ENCODE measurements at regions not wholly inside any gene's neighbourhood (a gene's known extent, or its start where the extent isn't known, plus 50 kb on each side); places are given as distances from the start of the nearest gene placed in this dataset.

DNA sequence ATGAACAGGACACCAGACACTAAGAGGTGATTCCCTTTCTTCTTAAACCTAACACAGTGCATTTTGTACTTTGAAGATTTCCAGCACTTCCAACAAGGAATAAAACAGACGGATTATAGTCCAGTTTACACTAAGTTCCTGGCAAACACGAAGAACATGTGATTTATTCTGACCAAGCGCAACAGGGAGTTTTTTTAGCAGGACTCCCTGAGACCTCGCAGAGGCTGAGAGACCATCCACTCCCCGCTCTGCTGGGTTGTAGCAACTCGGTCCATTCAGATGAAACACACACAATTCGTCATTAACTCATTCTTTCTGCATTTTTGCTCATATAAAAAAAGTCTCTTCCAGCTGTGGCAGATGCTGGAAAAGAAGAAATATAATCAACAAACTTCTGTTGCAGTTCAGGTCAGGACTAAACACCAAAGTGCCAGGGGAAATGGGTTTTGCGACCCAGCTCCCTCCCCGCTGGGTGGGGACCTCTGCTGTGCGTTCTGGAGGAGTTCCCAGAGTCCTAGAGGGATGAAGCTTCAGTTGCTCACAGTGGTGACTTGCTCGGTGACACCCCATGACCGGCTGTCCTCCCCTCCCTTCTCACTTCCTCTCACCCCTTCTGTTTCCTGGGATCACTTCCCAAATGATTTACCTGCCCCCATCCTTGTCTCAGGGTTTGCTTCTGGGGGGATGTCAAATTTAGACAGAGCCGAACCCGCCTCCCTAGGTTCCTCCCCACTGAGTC is 52.5 kb downstream of the KCNF1 start:
- peaks cover 4% of the 10 kb centered on the region for H3K27me3 Mint-ChIP-seq (ENCODE audit: insufficient read depth, low read depth)
- no peak overlapping the region for H3K27ac ChIP-seq
- no peaks in the 10 kb centered on the region for H3K27me3 ChIP-seq
- no peaks in the 10 kb centered on the region for H3K36me3 ChIP-seq
- no peaks in the 10 kb centered on the region for H3K36me3 Mint-ChIP-seq
- no peak overlapping the region for H3K9ac ChIP-seq
- H3F3A ChIP-seq (ENCODE audit: low read depth), result no peaks in the 10 kb centered on the region
- no peak overlapping the region for H2AFZ ChIP-seq (replicated peaks)
- peaks cover 6% of the 10 kb centered on the region for H3K4me1 ChIP-seq
- TF ChIP-seq EZH2phosphoT487 (IDR thresholded peaks at IDR 0.05), result no peak
- H3K79me2 ChIP-seq (ENCODE audit: low read depth), result no peaks in the 10 kb centered on the region
- H3K4me3 Mint-ChIP-seq, result no peak overlapping the region
- H3K4me2 ChIP-seq, result no peak overlapping the region
- H3K9me3 ChIP-seq (ENCODE audit: low read depth), result no peaks in the 10 kb centered on the region
- no peaks in the 10 kb centered on the region for H4K20me1 ChIP-seq (ENCODE audit: low read depth)
- H3K27ac Mint-ChIP-seq, result peak overlapping the region; percentile 58
- H3K4me1 Mint-ChIP-seq, result peaks cover 28% of the 10 kb centered on the region
- H3K9me3 Mint-ChIP-seq, result peaks cover 12% of the 10 kb centered on the region
- H3K4me3 ChIP-seq, result no peak overlapping the region
- DNase-seq (ENCODE audit: low spot score), result no peak

DNA sequence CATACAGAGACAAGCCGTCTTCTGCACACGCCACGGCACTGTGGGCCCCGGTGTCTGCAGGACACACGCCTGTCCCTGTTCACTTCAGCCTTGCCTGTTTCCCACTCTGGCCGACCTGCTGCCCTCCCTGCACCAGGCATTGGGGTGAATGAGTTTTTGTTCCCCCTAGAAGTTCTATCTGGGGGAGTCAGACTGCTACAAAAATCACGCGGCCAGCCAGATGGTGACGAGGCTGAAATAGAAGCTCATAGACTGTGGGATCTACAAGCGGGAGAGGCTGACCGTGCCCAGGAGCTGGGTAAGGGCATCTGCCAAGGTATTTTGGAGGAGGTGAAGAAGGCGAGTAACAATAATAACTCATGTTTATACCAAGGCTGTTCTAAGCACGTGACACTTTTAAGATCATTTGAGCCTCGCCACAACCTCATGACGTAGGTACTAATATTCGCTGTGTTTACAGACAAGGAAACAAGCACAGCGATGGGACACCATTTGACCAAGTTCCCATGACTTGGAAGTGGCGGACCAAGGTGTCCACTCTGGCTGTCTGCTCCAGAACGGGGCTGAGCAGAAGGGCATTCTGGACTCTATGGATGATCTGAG is 53.6 kb downstream of the KCNF1 start:
- H3K4me3 Mint-ChIP-seq, result no peak overlapping the region
- H3K27ac Mint-ChIP-seq, result peak overlapping the region; percentile 81
- Histone ChIP-seq H2AFZ (replicated peaks) (no peak overlapping the region), H4K20me1 (ENCODE audit: low read depth) (no peaks in the 10 kb centered on the region), H3K4me2 (no peak overlapping the region), H3K4me3 (no peak overlapping the region), H3F3A (ENCODE audit: low read depth) (no peaks in the 10 kb centered on the region), H3K9me3 (ENCODE audit: low read depth) (no peaks in the 10 kb centered on the region), H3K79me2 (ENCODE audit: low read depth) (no peaks in the 10 kb centered on the region), H3K27ac (no peak overlapping the region), H3K27me3 (no peaks in the 10 kb centered on the region), H3K4me1 (peaks cover 6% of the 10 kb centered on the region), H3K36me3 (no peaks in the 10 kb centered on the region), H3K9ac (no peak overlapping the region)
- H3K9me3 Mint-ChIP-seq, result peaks cover 12% of the 10 kb centered on the region
- H3K4me1 Mint-ChIP-seq, result peaks cover 33% of the 10 kb centered on the region
- peaks cover 6% of the 10 kb centered on the region for H3K27me3 Mint-ChIP-seq (ENCODE audit: insufficient read depth, low read depth)
- no peak for TF ChIP-seq EZH2phosphoT487 (IDR thresholded peaks at IDR 0.05)
- TF ChIP-seq EZH2 (IDR thresholded peaks at IDR 0.05), result no peak
- TF ChIP-seq, protein P1, sequence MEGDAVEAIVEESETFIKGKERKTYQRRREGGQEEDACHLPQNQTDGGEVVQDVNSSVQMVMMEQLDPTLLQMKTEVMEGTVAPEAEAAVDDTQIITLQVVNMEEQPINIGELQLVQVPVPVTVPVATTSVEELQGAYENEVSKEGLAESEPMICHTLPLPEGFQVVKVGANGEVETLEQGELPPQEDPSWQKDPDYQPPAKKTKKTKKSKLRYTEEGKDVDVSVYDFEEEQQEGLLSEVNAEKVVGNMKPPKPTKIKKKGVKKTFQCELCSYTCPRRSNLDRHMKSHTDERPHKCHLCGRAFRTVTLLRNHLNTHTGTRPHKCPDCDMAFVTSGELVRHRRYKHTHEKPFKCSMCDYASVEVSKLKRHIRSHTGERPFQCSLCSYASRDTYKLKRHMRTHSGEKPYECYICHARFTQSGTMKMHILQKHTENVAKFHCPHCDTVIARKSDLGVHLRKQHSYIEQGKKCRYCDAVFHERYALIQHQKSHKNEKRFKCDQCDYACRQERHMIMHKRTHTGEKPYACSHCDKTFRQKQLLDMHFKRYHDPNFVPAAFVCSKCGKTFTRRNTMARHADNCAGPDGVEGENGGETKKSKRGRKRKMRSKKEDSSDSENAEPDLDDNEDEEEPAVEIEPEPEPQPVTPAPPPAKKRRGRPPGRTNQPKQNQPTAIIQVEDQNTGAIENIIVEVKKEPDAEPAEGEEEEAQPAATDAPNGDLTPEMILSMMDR (IDR thresholded peaks at IDR 0.05), result no peak
- H3K36me3 Mint-ChIP-seq, result no peaks in the 10 kb centered on the region
- no peak for DNase-seq (ENCODE audit: low spot score)

DNA sequence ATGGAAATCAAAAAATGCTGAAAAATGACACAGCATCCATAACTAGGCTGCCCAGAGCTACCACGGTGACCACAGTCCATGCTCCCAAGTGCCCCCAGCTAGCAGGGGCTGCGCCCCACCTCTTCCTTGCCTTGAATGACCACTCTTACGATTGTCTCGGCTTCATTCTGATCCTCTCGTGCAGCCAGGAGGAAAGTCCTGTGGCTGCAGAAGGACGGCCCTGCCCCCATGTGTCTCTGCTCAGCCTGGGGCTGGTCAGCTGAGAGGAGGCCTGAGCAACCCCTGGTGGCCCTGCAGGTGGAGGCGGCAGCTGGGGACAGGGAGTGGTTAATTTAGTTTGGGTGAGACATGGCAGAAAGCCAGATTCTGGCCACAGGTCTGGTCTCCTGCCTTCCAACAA is 54.3 kb downstream of the KCNF1 start:
- H3K27ac ChIP-seq, result no peak overlapping the region
- H3K4me1 ChIP-seq, result peaks cover 12% of the 10 kb centered on the region
- H3K36me3 Mint-ChIP-seq, result no peaks in the 10 kb centered on the region
- peaks cover 12% of the 10 kb centered on the region for H3K9me3 Mint-ChIP-seq
- H3K79me2 ChIP-seq (ENCODE audit: low read depth), result no peaks in the 10 kb centered on the region
- no peak overlapping the region for H2AFZ ChIP-seq (replicated peaks)
- TF ChIP-seq EZH2phosphoT487 (IDR thresholded peaks at IDR 0.05), result no peak
- TF ChIP-seq, protein P1 (IDR thresholded peaks at IDR 0.05), result no peak
- no peak for TF ChIP-seq EZH2 (IDR thresholded peaks at IDR 0.05)
- H3K27me3 ChIP-seq, result no peaks in the 10 kb centered on the region
- peaks cover 3% of the 10 kb centered on the region for H4K20me1 ChIP-seq (ENCODE audit: low read depth)
- H3K9me3 ChIP-seq (ENCODE audit: low read depth), result no peaks in the 10 kb centered on the region
- H3F3A ChIP-seq (ENCODE audit: low read depth), result no peaks in the 10 kb centered on the region
- no peak for DNase-seq (ENCODE audit: low spot score)
- no peak overlapping the region for H3K4me2 ChIP-seq
- no peak overlapping the region for H3K27ac Mint-ChIP-seq
- H3K4me3 ChIP-seq, result no peak overlapping the region
- H3K27me3 Mint-ChIP-seq (ENCODE audit: insufficient read depth, low read depth), result peaks cover 6% of the 10 kb centered on the region
- H3K9ac ChIP-seq, result no peak overlapping the region
- no peaks in the 10 kb centered on the region for H3K36me3 ChIP-seq
- H3K4me3 Mint-ChIP-seq, result no peak overlapping the region
- peaks cover 40% of the 10 kb centered on the region for H3K4me1 Mint-ChIP-seq

DNA sequence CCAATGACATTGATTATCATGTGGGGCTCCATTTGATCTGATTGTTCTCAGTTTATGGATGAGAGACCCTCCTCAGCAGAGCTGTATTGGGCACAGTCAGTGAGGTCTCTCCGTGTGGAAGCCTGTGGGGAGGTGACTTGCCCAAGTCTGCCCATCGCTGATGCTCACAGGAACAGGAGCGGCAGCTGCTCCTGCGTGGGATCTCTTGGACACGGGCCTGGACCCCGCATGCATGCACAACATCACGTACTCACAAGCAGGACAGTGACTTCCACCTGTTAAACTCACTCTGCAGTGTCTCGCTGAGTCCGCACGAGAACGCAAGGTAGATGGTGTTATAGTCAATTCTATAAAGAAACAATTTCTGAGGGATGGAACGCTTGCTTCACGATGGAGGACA is 55.0 kb downstream of the KCNF1 start:
- DNase-seq (ENCODE audit: low spot score), result no peak
- no peaks in the 10 kb centered on the region for H3K9me3 ChIP-seq (ENCODE audit: low read depth)
- H3K4me2 ChIP-seq, result no peak overlapping the region
- Mint-ChIP-seq H3K27me3 (ENCODE audit: insufficient read depth, low read depth) (peaks cover 6% of the 10 kb centered on the region), H3K4me3 (no peak overlapping the region), H3K27ac (no peak overlapping the region), H3K9me3 (peaks cover 11% of the 10 kb centered on the region), H3K4me1 (peaks cover 46% of the 10 kb centered on the region), H3K36me3 (no peaks in the 10 kb centered on the region)
- no peak overlapping the region for H3K9ac ChIP-seq
- H3K27ac ChIP-seq, result no peak overlapping the region
- H3F3A ChIP-seq (ENCODE audit: low read depth), result peaks cover 5% of the 10 kb centered on the region
- no peaks in the 10 kb centered on the region for H3K27me3 ChIP-seq
- peaks cover 3% of the 10 kb centered on the region for H4K20me1 ChIP-seq (ENCODE audit: low read depth)
- no peaks in the 10 kb centered on the region for H3K79me2 ChIP-seq (ENCODE audit: low read depth)
- no peaks in the 10 kb centered on the region for H3K36me3 ChIP-seq
- peaks cover 19% of the 10 kb centered on the region for H3K4me1 ChIP-seq
- TF ChIP-seq, protein P1 (IDR thresholded peaks at IDR 0.05), result no peak
- no peak for TF ChIP-seq EZH2 (IDR thresholded peaks at IDR 0.05)
- no peak for TF ChIP-seq EZH2phosphoT487 (IDR thresholded peaks at IDR 0.05)
- H3K4me3 ChIP-seq, result no peak overlapping the region
- no peak overlapping the region for H2AFZ ChIP-seq (replicated peaks)

Data from neural progenitor cell (in vitro differentiated cells).